Epithelial cell of proximal tubule (primary cell): ENCODE measurements at regions not wholly inside any gene's neighbourhood (a gene's known extent, or its start where the extent isn't known, plus 50 kb on each side); places are given as distances from the start of the nearest gene placed in this dataset.
"Not testable (repeated sequence)": the region's sequence is repeated elsewhere in the genome, so short reads cannot be mapped to it uniquely, and the experiment has no call there.

Experiments used
- DNase-seq: peaks from one replicate; pipeline ENCODE4 v3.0.0-alpha.2; 2011; ENCODE audit warnings: low read depth
- H3K4me3 ChIP-seq: 2 replicates; pipeline ENCODE4 v1.5.1; 2011; ENCODE audit warnings: low read depth, mild to moderate bottlenecking, low read length
- CTCF ChIP-seq: conservative IDR thresholded peaks from 2 replicates; pipeline ENCODE4 v1.5.1; 2012; ENCODE audit warnings: low read depth, mild to moderate bottlenecking, low read length

- DNase-seq, result no peak
- H3K4me3 ChIP-seq, result no peak overlapping the region
- no peak for TF ChIP-seq CTCF
These were observed 506.6 kb upstream of the PTBP2 start for GRCh38 chr1:96214982-96215381.

- TF ChIP-seq CTCF, result no peak
- H3K4me3 ChIP-seq, result no peak overlapping the region
- no peak for DNase-seq
These were observed 500.9 kb upstream of the PTBP2 start for GRCh38 chr1:96220651-96221050.

GRCh38 chr1:96222701-96223100 lies 498.9 kb upstream of the PTBP2 start:
- no peak for DNase-seq
- H3K4me3 ChIP-seq, result no peak overlapping the region
- no peak for TF ChIP-seq CTCF

- not testable (repeated sequence) for DNase-seq, H3K4me3 ChIP-seq
These were observed 497.4 kb upstream of the PTBP2 start for GRCh38 chr1:96224229-96224628.

GRCh38 chr1:96233422-96233821 lies 488.2 kb upstream of the PTBP2 start:
- no peak for DNase-seq

GRCh38 chr1:96234299-96234698 lies 487.3 kb upstream of the PTBP2 start:
- no peak for DNase-seq
- no peak overlapping the region for H3K4me3 ChIP-seq
- TF ChIP-seq CTCF, result no peak

More at GRCh38 chr1:96233422-96233821, 488.2 kb upstream of the PTBP2 start:
- H3K4me3 ChIP-seq, result no peak overlapping the region
- no peak for TF ChIP-seq CTCF

GRCh38 chr1:96236156-96236739 lies 485.3 kb upstream of the PTBP2 start:
- DNase-seq, result peak; percentile 35
- no peak overlapping the region for H3K4me3 ChIP-seq
- peak; percentile 66 for TF ChIP-seq CTCF

- no peak overlapping the region for H3K4me3 ChIP-seq
- no peak for DNase-seq
- TF ChIP-seq CTCF, result no peak
These were observed 483.2 kb upstream of the PTBP2 start for GRCh38 chr1:96238426-96238825.
